ENCODE measurements at regions not wholly inside any gene's neighbourhood (a gene's known extent, or its start where the extent isn't known, plus 50 kb on each side); places are given as distances from the start of the nearest gene placed in this dataset.
"Not testable (repeated sequence)": the region's sequence is repeated elsewhere in the genome, so short reads cannot be mapped to it uniquely, and the experiment has no call there.

DNA sequence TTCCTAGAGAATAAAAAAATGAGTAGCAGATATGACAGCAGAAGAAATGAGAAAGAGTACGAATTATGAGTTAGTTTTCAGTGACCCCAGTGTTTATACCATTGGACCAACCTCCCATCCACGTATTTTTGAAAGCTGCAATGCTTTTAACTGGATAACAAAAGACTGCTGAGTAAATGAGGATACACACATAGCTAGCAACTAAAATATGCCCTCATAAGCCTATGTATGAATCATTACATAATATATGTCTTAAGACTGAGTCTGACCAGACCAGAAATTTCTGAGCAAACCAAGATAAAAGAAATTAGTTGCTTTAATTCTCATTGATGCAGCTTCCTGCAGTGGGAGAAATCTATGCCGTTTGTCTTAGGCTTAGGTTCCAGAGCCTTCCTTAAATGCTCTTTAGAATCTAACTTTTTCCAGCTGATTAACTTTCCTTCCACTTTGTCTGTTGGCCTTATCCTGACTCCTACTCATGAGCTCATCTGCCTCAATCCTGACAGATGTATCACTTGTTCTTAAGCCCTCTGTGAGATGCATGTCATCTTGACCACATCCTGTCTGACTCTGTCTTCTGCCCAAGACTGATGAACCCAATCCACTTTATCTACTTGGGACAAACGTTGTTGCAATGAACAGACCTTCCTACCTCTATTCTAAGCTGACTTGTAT is 301.4 kb upstream of the AADAT start:
- no peak for DNase-seq

- no peak for DNase-seq
These were observed 299.7 kb upstream of the AADAT start for GRCh38 chr4:170389411-170389810.

GRCh38 chr4:170388255-170388654 is 298.5 kb upstream of the AADAT start:
- no peak for DNase-seq

GRCh38 chr4:170386971-170387370 is 297.2 kb upstream of the AADAT start:
- no peak for DNase-seq

GRCh38 chr4:170386511-170386910 is 296.8 kb upstream of the AADAT start:
- DNase-seq = no peak

DNA sequence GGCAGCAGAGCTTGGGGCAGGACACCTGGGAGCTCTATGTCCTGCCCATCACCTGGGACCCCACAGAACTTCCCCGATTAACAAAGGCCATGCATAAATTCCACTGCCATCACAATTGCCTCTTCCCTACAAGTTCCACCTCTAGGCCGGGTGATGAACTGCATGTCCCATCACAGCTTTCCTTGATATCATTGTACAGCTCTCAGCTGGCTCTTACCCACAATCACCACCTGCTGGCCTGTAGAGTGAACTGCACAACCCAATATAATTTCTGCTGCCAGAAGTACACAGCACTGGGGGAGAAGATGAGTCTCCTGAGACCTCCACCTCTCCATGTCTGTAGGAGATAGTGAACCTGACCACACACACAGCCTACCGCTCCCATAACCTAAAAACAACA is 285.0 kb upstream of the AADAT start:
- DNase-seq = no peak

GRCh38 chr4:170348945-170349344 is 259.2 kb upstream of the AADAT start:
- DNase-seq = no peak

DNA sequence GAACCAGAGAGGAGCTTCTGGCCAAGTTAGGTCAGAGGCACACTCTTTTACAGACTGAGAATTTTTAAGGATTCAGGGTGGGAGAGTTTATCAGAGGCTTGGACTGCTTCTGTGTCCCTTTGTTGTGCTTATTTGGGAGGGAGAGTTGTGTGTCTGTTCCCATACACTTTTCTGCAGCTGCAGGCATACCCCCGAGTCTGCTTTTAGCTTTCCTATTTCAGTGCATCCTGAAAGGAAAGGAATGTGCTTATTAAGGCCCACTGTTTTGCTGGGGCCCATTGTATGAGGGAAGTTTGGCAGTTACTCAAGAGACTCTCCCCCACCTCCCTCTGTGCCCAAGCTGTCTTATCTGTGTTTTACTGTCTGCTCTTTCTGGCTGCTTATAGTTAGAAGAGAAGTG is 257.4 kb upstream of the AADAT start:
- DNase-seq = not testable (repeated sequence)

- no peak for DNase-seq
These were observed 249.8 kb upstream of the AADAT start for GRCh38 chr4:170339522-170339921.

DNA sequence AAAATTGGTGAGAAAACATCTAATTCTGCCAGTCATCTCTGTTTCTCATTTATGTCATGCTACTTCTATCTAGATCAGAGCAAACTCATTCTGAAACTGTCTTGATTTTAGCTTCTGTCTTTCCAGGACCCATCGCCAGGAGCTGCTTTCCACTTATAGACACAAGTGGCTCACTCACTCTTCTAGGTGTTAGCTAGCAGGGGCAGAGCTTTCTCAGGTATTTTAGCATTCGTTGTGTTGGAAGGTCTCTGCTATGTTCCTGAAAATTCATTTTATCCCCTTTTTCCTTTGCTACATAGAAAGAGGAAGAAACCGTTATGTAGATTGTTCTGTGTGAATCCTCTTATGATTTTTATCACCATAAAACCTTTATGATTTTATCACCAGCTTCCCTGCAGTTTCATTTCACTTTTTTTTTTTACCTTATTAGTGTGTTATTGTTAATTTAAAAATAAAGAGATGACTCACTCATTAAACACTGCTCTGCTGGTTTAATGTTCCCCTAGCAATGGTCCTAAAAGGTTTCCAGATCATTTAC is 246.6 kb upstream of the AADAT start:
- peak in 1 of 3 experiments; percentile 48 for DNase-seq

DNA sequence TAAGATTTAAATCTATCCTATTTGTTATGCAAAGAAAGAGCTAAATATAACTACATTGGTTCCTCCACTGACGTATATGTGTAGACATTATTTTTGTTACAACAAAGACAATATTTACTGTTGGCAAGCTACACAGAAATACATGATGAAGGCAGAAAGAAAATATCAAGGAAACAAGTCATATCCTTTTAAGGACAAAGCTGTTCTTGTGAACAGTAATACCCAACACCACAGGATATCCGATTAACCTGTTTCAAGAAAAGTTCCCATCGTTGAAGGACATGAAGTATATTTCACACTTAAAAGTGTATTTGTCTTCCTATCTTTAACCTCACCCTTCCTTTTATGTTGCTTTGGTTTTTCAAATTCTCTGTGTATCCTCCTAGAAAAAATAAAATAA is 235.8 kb upstream of the AADAT start:
- no peak for DNase-seq

DNA sequence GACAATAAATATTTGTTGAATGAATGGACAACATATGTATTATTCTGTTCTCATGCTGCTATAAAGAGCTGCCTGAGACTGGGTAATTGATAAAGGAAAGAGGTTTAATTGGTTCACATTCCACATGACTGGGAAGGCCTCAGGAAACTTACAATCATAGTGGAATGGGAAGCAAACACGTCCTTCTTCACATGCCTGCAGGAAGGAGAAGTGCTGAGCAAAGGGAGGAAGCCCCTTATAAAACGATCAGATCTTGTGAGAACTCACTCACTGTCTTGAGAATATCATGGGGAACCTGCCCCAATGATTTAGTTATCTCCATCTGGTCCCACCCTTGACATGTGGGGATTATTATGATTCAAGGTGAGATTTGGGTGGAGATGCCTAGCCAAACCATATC is 233.9 kb upstream of the AADAT start:
- no peak for DNase-seq

GRCh38 chr4:170307182-170307581 is 217.4 kb upstream of the AADAT start:
- peak in 1 of 3 experiments; percentile 57 for DNase-seq

DNA sequence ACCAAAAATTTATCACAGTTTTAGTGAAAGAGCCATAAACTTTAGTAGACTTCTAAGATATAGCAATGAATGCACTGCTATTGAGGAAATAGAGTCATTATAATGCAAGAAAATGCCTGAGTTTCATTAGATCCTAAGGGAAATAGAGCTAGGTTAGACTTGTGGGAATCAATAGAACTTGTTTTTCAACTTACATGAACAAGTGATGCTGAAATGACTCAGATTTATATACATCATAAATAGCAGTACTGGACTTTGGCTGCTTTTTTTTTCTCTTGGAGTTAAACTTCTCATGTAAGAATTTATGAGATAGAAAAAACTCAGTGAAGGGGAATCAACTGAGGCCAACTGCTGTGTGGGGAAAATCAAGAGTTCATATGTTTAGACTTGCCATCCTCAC is 216.5 kb upstream of the AADAT start:
- DNase-seq = no peak

DNA sequence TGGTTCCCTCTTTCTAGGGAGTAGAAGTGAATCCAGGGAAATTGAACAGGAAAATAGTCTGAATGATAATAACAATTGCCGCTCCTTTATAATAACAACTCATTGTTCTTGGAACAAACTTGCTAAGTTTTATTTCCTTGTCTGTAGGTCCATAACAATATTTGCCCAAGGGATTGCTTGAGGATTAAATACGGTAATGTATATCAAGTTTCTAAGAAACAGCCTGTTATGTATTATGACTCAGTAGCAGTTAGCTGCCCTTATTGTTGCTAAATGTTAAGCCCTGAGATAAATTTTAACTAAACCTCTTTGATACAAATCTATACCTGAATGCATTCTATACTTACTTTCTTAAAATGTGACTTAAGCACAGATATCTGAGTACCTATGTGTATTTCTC is 215.9 kb upstream of the AADAT start:
- no peak for DNase-seq

- no peak for DNase-seq
These were observed 191.3 kb upstream of the AADAT start for GRCh38 chr4:170281027-170281426.

GRCh38 chr4:170278460-170278859 is 188.7 kb upstream of the AADAT start:
- no peak for DNase-seq

- DNase-seq = no peak
These were observed 184.9 kb upstream of the AADAT start for GRCh38 chr4:170274616-170275015.

- no peak for DNase-seq
These were observed 183.2 kb upstream of the AADAT start for GRCh38 chr4:170272959-170273358.

- DNase-seq = no peak
These were observed 182.0 kb upstream of the AADAT start for GRCh38 chr4:170271723-170272122.

- no peak for DNase-seq
These were observed 180.9 kb upstream of the AADAT start for GRCh38 chr4:170270628-170271027.

DNA sequence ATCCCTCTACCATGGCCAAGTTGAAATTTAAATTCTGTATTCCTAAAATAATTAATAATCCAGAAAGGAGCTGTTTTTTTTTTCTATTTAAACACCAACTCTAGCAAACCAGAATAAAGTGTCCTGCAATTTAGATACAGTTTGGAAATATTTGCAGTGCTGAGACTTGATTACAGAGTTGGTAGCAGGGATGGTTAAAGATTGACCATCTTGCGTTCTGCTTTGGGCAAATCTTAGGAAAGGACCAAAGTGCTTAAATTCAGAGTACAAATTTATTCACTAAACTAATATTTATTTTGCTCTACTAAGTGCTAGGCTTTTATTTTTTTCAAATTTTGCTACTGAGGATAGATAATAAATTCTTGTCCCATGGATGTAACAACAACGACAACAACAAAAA is 180.2 kb upstream of the AADAT start:
- no peak for DNase-seq

DNA sequence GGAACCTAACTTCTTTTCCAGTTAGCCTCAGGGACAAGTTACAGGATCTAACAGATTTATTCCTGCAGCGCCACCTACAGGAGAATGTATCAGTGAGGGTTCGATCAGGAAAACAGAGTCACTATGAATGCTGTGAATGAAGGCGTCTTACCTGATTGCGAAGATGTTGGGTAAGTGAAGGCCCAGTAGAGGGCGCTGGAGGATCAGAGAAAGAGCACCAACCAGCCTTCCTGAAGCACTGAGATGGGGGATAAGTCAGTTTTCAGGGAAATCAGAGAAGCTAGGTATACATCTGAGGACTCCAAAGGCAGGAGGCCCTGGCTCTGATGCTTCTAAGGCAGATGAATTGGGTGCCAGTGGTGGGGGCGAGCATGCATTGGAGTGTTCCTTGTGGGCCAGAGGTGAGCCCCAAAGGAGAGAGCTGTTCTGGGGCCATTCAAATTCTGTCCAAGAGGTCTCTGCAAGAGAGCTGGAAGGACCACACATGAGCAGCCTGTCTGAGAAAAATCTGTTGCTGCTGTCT is 169.9 kb upstream of the AADAT start:
- peak; percentile 44 to 99 (median 85) for DNase-seq

DNA sequence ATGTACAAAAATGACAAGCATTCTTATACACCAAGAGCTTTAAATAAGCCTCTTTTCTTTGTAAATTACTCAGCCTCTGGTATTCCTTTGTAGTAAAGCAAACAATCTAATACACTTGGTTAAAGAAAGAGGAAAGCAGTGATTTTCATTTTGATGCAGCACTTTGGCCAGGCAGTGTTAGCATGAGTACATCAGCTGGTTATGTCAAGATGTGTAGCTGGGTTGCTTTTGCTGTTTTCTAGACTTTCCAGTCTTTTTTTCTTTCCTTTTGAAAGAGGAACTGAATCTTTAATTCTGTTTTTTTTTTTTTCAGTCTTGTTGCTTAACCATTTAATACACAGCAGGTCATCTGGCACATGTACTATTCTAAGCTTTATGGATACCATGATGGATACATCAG is 167.1 kb upstream of the AADAT start:
- DNase-seq = no peak

DNA sequence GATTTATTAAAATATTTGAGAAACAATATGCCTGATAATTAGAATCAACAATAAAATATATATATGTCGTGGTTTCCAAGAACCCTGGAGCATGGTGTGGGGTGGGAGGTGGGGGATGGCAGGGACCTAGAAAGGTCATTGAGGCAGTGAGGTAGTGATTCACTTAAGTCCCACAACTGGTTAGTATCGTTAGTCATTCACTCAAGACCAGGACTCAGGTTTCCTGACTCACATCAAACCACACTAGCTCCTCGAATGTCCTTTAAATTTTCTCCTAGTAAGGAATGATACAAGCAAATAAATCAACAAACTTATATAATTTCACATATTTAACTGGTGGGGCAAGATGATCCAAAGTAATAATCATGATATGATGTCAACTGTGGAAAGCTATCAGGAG is 158.8 kb upstream of the AADAT start:
- no peak for DNase-seq
